ENCODE measurements at regions not wholly inside any gene's neighbourhood (a gene's known extent, or its start where the extent isn't known, plus 50 kb on each side); places are given as distances from the start of the nearest gene placed in this dataset.

DNA sequence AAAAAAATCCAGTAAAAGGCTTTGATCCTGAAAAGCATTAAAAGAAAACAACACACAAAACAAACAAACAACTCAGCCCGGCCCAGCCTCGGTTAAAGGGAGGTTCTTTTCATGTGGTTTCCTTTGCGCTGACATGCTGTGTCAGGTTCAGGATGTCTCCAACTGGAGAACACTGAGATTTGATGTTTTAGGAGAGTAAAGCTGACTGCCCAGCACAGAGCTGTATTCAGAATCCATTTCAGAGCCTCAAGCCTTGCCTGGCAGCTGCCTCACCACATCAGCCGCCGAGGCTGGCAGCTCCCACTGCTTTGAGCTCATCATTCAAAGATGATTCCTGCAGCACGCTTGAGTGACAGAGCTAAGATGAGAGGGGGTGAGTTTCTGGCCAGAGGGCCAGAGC, 205.8 kb upstream of the LYZL1 start:
- Histone ChIP-seq H3K9me1 (ENCODE audit: control insufficient read depth, extremely low read depth, insufficient read depth, low read length) (no peaks in the 10 kb centered on the region), H3K4me3 (ENCODE audit: control insufficient read depth in 2 of 3, extremely low read depth in 1 of 3, insufficient read depth in 2 of 3, low read depth in 1 of 3, low read length in 3 of 3) (no peak overlapping the region), H3K27ac (ENCODE audit: control insufficient read depth, insufficient read depth, low read length) (no peak overlapping the region), H3K4me2 (ENCODE audit: control insufficient read depth, extremely low read depth, insufficient read depth, low read depth, low read length) (no peak overlapping the region), H3K36me3 (ENCODE audit: control insufficient read depth in 2 of 2, extremely low read depth in 1 of 2, insufficient read depth in 2 of 2, low read length in 2 of 2) (no peaks in the 10 kb centered on the region), H2AFZ (ENCODE audit: control insufficient read depth, low read length) (no peak overlapping the region), H3K9me3 (ENCODE audit: control insufficient read depth, low read depth, low read length) (no peaks in the 10 kb centered on the region), H4K20me1 (ENCODE audit: control insufficient read depth, extremely low read depth, insufficient read depth, low read length) (no peaks in the 10 kb centered on the region), H3K4me1 (ENCODE audit: control insufficient read depth, extremely low read depth, insufficient read depth, low read length) (no peaks in the 10 kb centered on the region), H3K27me3 (ENCODE audit: control insufficient read depth, extremely low read depth, insufficient read depth, low read length) (no peaks in the 10 kb centered on the region), H3K9ac (ENCODE audit: control insufficient read depth, extremely low read depth, insufficient read depth, low read length) (no peak overlapping the region), H3K79me2 (ENCODE audit: control insufficient read depth, insufficient read depth, low read length) (no peaks in the 10 kb centered on the region)
- FAIRE-seq (no peak), DNase-seq (ENCODE audit: low read depth, low spot score) (no peak)
- dilution Hi-C loops (cut with MboI; ENCODE audit: extremely low pct_ligation_motif_present, low sequenced_read_pairs) = no loop called here
- TF ChIP-seq, protein P1, sequence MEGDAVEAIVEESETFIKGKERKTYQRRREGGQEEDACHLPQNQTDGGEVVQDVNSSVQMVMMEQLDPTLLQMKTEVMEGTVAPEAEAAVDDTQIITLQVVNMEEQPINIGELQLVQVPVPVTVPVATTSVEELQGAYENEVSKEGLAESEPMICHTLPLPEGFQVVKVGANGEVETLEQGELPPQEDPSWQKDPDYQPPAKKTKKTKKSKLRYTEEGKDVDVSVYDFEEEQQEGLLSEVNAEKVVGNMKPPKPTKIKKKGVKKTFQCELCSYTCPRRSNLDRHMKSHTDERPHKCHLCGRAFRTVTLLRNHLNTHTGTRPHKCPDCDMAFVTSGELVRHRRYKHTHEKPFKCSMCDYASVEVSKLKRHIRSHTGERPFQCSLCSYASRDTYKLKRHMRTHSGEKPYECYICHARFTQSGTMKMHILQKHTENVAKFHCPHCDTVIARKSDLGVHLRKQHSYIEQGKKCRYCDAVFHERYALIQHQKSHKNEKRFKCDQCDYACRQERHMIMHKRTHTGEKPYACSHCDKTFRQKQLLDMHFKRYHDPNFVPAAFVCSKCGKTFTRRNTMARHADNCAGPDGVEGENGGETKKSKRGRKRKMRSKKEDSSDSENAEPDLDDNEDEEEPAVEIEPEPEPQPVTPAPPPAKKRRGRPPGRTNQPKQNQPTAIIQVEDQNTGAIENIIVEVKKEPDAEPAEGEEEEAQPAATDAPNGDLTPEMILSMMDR (optimal IDR thresholded peaks at IDR 0.05 in 1 of 3, IDR thresholded peaks at IDR 0.05 in 1 of 3, conservative IDR thresholded peaks at IDR 0.05 in 1 of 3; ENCODE audit: extremely low read depth in 1 of 3, insufficient read depth in 2 of 3, low read length in 3 of 3) = no peak
- TF ChIP-seq EZH2 (IDR thresholded peaks at IDR 0.05; ENCODE audit: low read length) = no peak

DNA sequence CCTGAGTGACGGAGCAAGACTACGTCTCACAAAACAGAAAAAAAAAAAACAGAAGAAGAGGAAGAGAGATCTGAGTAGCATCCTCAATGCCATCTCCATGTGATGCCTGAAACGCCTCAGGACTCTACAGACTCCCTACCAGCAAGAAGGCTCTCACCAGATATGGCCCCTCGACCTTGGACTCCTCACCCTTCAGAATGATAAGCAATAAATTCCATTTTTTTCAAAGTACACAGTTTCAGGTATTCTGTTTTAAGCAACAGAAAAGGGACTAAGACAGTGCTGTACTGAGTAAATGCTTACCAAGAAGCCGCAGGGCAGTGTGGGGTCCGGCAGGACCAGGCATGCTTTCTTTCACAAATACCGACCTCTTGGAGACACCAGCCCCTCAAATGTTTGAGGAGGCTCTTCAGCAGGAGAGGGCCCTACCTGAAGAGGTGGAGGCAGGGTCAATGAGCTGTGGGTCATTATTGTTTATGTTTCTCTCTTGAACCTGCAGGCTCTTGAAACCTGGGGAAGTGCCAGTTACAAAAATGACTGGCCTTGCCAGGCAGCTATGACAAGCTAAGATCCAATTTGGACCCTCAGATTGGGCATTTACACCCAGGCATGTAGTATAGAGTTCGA, 204.1 kb upstream of the LYZL1 start:
- dilution Hi-C loops (cut with MboI; ENCODE audit: extremely low pct_ligation_motif_present, low sequenced_read_pairs) = no loop called here
- TF ChIP-seq EZH2 (IDR thresholded peaks at IDR 0.05; ENCODE audit: low read length) = no peak
- TF ChIP-seq, protein P1 (optimal IDR thresholded peaks at IDR 0.05 in 1 of 3, IDR thresholded peaks at IDR 0.05 in 1 of 3, conservative IDR thresholded peaks at IDR 0.05 in 1 of 3; ENCODE audit: extremely low read depth in 1 of 3, insufficient read depth in 2 of 3, low read length in 3 of 3) = no peak
- no peaks in the 10 kb centered on the region for H3K79me2 ChIP-seq (ENCODE audit: control insufficient read depth, insufficient read depth, low read length)
- FAIRE-seq (no peak), DNase-seq (ENCODE audit: low read depth, low spot score) (no peak)
- no peaks in the 10 kb centered on the region for H3K9me1 ChIP-seq (ENCODE audit: control insufficient read depth, extremely low read depth, insufficient read depth, low read length)
- H3K4me2 ChIP-seq (ENCODE audit: control insufficient read depth, extremely low read depth, insufficient read depth, low read depth, low read length) = no peak overlapping the region
- no peak overlapping the region for H3K27ac ChIP-seq (ENCODE audit: control insufficient read depth, insufficient read depth, low read length)
- no peak overlapping the region for H3K9ac ChIP-seq (ENCODE audit: control insufficient read depth, extremely low read depth, insufficient read depth, low read length)
- H4K20me1 ChIP-seq (ENCODE audit: control insufficient read depth, extremely low read depth, insufficient read depth, low read length) = no peaks in the 10 kb centered on the region
- H3K36me3 ChIP-seq (ENCODE audit: control insufficient read depth in 2 of 2, extremely low read depth in 1 of 2, insufficient read depth in 2 of 2, low read length in 2 of 2) = no peaks in the 10 kb centered on the region
- no peak overlapping the region for H2AFZ ChIP-seq (ENCODE audit: control insufficient read depth, low read length)
- no peaks in the 10 kb centered on the region for H3K27me3 ChIP-seq (ENCODE audit: control insufficient read depth, extremely low read depth, insufficient read depth, low read length)
- no peaks in the 10 kb centered on the region for H3K4me1 ChIP-seq (ENCODE audit: control insufficient read depth, extremely low read depth, insufficient read depth, low read length)
- no peak overlapping the region for H3K4me3 ChIP-seq (ENCODE audit: control insufficient read depth in 2 of 3, extremely low read depth in 1 of 3, insufficient read depth in 2 of 3, low read depth in 1 of 3, low read length in 3 of 3)
- H3K9me3 ChIP-seq (ENCODE audit: control insufficient read depth, low read depth, low read length) = no peaks in the 10 kb centered on the region
